ENCODE measurements at regions not wholly inside any gene's neighbourhood (a gene's known extent, or its start where the extent isn't known, plus 50 kb on each side); places are given as distances from the start of the nearest gene placed in this dataset.

GRCh38 chr13:22028831-22029230, 358.0 kb downstream of the FGF9 start:
- intact Hi-C loops (cut with micrococcal nuclease): no loop called here
- Mint-ChIP-seq H3K4me3 (no peak overlapping the region), H3K27me3 (no peaks in the 10 kb centered on the region), H3K36me3 (ENCODE audit: low read depth) (no peaks in the 10 kb centered on the region), H3K27ac (no peak overlapping the region), H3K4me1 (no peaks in the 10 kb centered on the region), H3K9me3 (no peaks in the 10 kb centered on the region)
- POLR2A ChIA-PET: no interaction called here
- no peak for DNase-seq
- CTCF ChIA-PET: no interaction called here
- no peak for TF ChIP-seq CTCF (IDR thresholded peaks at IDR 0.05)
- no peak for ATAC-seq (ENCODE audit: low read depth)

- Mint-ChIP-seq H3K4me1 (no peaks in the 10 kb centered on the region), H3K36me3 (ENCODE audit: low read depth) (no peaks in the 10 kb centered on the region), H3K27ac (no peak overlapping the region), H3K27me3 (no peaks in the 10 kb centered on the region), H3K9me3 (no peaks in the 10 kb centered on the region), H3K4me3 (no peak overlapping the region)
- DNase-seq: no peak
- no peak for ATAC-seq (ENCODE audit: low read depth)
- CTCF ChIA-PET: no interaction called here
- intact Hi-C loops (cut with micrococcal nuclease): no loop called here
- no peak for TF ChIP-seq CTCF (IDR thresholded peaks at IDR 0.05)
- POLR2A ChIA-PET: no interaction called here
These were observed 359.4 kb downstream of the FGF9 start for GRCh38 chr13:22030321-22030720.

GRCh38 chr13:22031702-22032286, 360.9 kb downstream of the FGF9 start:
- Mint-ChIP-seq H3K36me3 (ENCODE audit: low read depth) (no peaks in the 10 kb centered on the region), H3K27ac (no peak overlapping the region), H3K4me3 (no peak overlapping the region), H3K4me1 (no peaks in the 10 kb centered on the region), H3K27me3 (no peaks in the 10 kb centered on the region), H3K9me3 (no peaks in the 10 kb centered on the region)
- intact Hi-C loops (cut with micrococcal nuclease): no loop called here
- TF ChIP-seq CTCF (IDR thresholded peaks at IDR 0.05): no peak
- CTCF ChIA-PET: no interaction called here
- no peak for ATAC-seq (ENCODE audit: low read depth)
- no peak for DNase-seq
- POLR2A ChIA-PET: no interaction called here

GRCh38 chr13:22032905-22033304, 362.0 kb downstream of the FGF9 start:
- CTCF ChIA-PET: no interaction called here
- Mint-ChIP-seq H3K27me3 (no peaks in the 10 kb centered on the region), H3K9me3 (no peaks in the 10 kb centered on the region), H3K36me3 (ENCODE audit: low read depth) (no peaks in the 10 kb centered on the region), H3K4me3 (no peak overlapping the region), H3K27ac (no peak overlapping the region), H3K4me1 (no peaks in the 10 kb centered on the region)
- ATAC-seq (ENCODE audit: low read depth) (no peak), DNase-seq (no peak)
- TF ChIP-seq CTCF (IDR thresholded peaks at IDR 0.05): no peak
- POLR2A ChIA-PET: no interaction called here
- intact Hi-C loops (cut with micrococcal nuclease): no loop called here

- no peaks in the 10 kb centered on the region for H3K9me3 Mint-ChIP-seq
- no peak for TF ChIP-seq CTCF (IDR thresholded peaks at IDR 0.05)
- H3K4me3 Mint-ChIP-seq: no peak overlapping the region
- no peaks in the 10 kb centered on the region for H3K36me3 Mint-ChIP-seq (ENCODE audit: low read depth)
- H3K27me3 Mint-ChIP-seq: no peaks in the 10 kb centered on the region
- CTCF ChIA-PET: no interaction called here
- ATAC-seq (ENCODE audit: low read depth): no peak
- intact Hi-C loops (cut with micrococcal nuclease): no loop called here
- H3K4me1 Mint-ChIP-seq: no peaks in the 10 kb centered on the region
- H3K27ac Mint-ChIP-seq: no peak overlapping the region
- DNase-seq: no peak
- POLR2A ChIA-PET: interaction anchor here (0.6 kb wide), 1 partner anchor 123 kb away, joined by 3 read pairs; no protein-coding TSS in a partner anchor
These were observed 369.1 kb downstream of the FGF9 start for GRCh38 chr13:22039961-22040360.
